Transverse colon (tissue), 3 donors: ENCODE measurements at regions not wholly inside any gene's neighbourhood (a gene's known extent, or its start where the extent isn't known, plus 50 kb on each side); places are given as distances from the start of the nearest gene placed in this dataset.

Experiments used
- POLR2A ChIP-seq: fragments of 450-650 bp; IDR thresholded peaks from one replicate; pipeline ENCODE4 v1.6.1; 2016; ENCODE audit warnings: antibody characterized with exemption, mild to moderate bottlenecking, moderate library complexity
- TF ChIP-seq, protein P1 (sequence below), 5 experiments: fragments of 200-600 bp in 3 of 5; fragments of 450-650 bp in 2 of 5; sonication (generic) in 3 of 5; IDR thresholded peaks; 1 replicate in 2 of 5; 2 replicates in 3 of 5; pipeline ENCODE4 v1.5.1; 2016 to 2017; ENCODE audit warnings: antibody characterized with exemption in 5 of 5, inconsistent platforms in 3 of 5, mild to moderate bottlenecking in 2 of 5, moderate library complexity in 1 of 5

DNA sequence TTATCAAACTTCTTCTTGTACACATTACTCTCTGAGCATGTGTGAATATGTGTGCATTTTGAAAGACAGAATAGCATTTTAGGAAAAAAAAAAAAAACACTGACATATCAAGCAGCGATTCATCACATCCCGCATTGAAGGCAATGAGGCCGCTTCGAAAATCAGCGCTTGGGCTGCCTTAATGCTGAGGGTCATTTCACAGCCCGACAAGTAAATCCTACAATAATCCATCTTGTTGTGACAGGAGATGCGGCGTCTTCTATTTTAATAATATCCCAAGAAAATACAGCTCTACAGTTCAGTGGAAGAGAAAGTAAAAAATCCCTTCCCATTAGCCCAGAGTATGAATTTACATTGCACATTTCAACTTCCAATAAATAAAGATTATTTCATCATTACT lies 389.2 kb upstream of the GRM7 start:
- no peak for TF ChIP-seq POLR2A
- TF ChIP-seq, protein P1, sequence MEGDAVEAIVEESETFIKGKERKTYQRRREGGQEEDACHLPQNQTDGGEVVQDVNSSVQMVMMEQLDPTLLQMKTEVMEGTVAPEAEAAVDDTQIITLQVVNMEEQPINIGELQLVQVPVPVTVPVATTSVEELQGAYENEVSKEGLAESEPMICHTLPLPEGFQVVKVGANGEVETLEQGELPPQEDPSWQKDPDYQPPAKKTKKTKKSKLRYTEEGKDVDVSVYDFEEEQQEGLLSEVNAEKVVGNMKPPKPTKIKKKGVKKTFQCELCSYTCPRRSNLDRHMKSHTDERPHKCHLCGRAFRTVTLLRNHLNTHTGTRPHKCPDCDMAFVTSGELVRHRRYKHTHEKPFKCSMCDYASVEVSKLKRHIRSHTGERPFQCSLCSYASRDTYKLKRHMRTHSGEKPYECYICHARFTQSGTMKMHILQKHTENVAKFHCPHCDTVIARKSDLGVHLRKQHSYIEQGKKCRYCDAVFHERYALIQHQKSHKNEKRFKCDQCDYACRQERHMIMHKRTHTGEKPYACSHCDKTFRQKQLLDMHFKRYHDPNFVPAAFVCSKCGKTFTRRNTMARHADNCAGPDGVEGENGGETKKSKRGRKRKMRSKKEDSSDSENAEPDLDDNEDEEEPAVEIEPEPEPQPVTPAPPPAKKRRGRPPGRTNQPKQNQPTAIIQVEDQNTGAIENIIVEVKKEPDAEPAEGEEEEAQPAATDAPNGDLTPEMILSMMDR (IDR thresholded peaks at IDR 0.05), result no peak
